Mesendoderm (in vitro differentiated cells): ENCODE measurements at regions not wholly inside any gene's neighbourhood (a gene's known extent, or its start where the extent isn't known, plus 50 kb on each side); places are given as distances from the start of the nearest gene placed in this dataset.
A peak's percentile ranks its signal among the peaks of the same experiment; 100 is the strongest.

Experiments used
- DNase-seq: peaks from one replicate; pipeline ENCODE4 v3.0.0; 2013
- H2AK5ac ChIP-seq: 2 replicates; pipeline ENCODE4 v1.6.1; 2013; ENCODE audit warnings: low read length, inconsistent platforms
- H2BK120ac ChIP-seq: 2 replicates; pipeline ENCODE4 v1.6.1; 2013; ENCODE audit warnings: low read depth, mild to moderate bottlenecking, low read length, moderate library complexity, mixed read lengths
- H2BK15ac ChIP-seq: replicated peaks from 2 replicates; pipeline ENCODE4 v1.6.1; 2013; ENCODE audit warnings: low read depth, mild to moderate bottlenecking, moderate library complexity
- H2BK5ac ChIP-seq: 2 replicates; pipeline ENCODE4 v1.6.1; 2013; ENCODE audit warnings: low read length, inconsistent platforms
- H3K18ac ChIP-seq: 2 replicates; pipeline ENCODE4 v1.6.1; 2013; ENCODE audit warnings: mild to moderate bottlenecking, low read length, mixed read lengths
- H3K23ac ChIP-seq: one replicate; pipeline ENCODE4 v1.6.1; 2013; ENCODE audit warnings: low read length
- H3K27ac ChIP-seq: 2 replicates; pipeline ENCODE4 v1.5.1; 2013; ENCODE audit warnings: low read depth, mild to moderate bottlenecking, inconsistent platforms, low read length, moderate library complexity
- H3K27me3 ChIP-seq: 2 replicates; pipeline ENCODE4 v1.6.1; 2013; ENCODE audit warnings: low read length, control low read depth, mild to moderate bottlenecking, inconsistent platforms; ENCODE audit not compliant: insufficient read depth, poor library complexity
- H3K36me3 ChIP-seq: 2 replicates; pipeline ENCODE4 v1.6.1; 2013; ENCODE audit warnings: low read length, inconsistent platforms; ENCODE audit not compliant: control insufficient read depth, insufficient read depth
- H3K4ac ChIP-seq: one replicate; pipeline ENCODE4 v1.6.1; 2013; ENCODE audit warnings: low read depth, mild to moderate bottlenecking, low read length, moderate library complexity
- H3K4me1 ChIP-seq: 2 replicates; pipeline ENCODE4 v1.6.1; 2013; ENCODE audit warnings: low read depth, low read length, inconsistent platforms; ENCODE audit not compliant: control insufficient read depth
- H3K4me2 ChIP-seq: 2 replicates; pipeline ENCODE4 v1.6.1; 2013; ENCODE audit warnings: low read length
- H3K4me3 ChIP-seq: 2 replicates; pipeline ENCODE4 v1.5.1; 2013; ENCODE audit warnings: mild to moderate bottlenecking, low read length
- H3K56ac ChIP-seq: one replicate; pipeline ENCODE4 v1.6.1; 2013; ENCODE audit warnings: low read length
- H3K79me1 ChIP-seq: 2 replicates; pipeline ENCODE4 v1.6.1; 2013; ENCODE audit warnings: low read length, inconsistent platforms
- H3K79me2 ChIP-seq: 2 replicates; pipeline ENCODE4 v1.6.1; 2013; ENCODE audit warnings: mild to moderate bottlenecking, low read length; ENCODE audit not compliant: control insufficient read depth, insufficient read depth
- H3K9ac ChIP-seq: 2 replicates; pipeline ENCODE4 v1.6.1; 2013; ENCODE audit warnings: low read length, inconsistent platforms
- H4K5ac ChIP-seq: one replicate; pipeline ENCODE4 v1.6.1; 2013; ENCODE audit warnings: low read length
- H4K8ac ChIP-seq: one replicate; pipeline ENCODE4 v1.6.1; 2013; ENCODE audit warnings: low read depth, mild to moderate bottlenecking, control low read depth, low read length, moderate library complexity
- WGBS: extraction: QIAGEN DNeasy Blood & Tissue Kit; methylation state at CpG from one replicate; pipeline ENCODE4 v1.1.7; 2013; ENCODE audit warnings: low lambda C conversion rate, missing lambda C conversion rate; ENCODE audit not compliant: insufficient coverage; ENCODE audit errors: extremely low coverage; 5-methylcytosine and 5-hydroxymethylcytosine counted together

DNA sequence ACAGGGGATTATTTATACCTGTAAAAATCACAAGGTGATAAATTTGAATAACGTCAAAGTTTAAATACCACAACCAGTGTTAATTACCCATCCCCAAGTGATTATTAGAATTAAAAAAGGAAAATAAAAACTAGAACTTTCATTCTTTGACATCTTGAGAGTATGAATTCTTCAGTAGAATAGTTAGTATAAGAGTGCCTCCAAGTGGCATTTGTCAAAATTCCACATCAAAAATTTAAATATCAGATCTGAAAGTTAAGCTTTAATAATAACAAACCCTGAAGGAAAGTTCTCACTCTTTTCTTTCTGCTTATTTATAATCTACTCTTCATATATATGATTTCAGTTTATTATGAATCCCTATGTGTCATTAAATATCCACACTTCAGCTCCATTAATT lies 273.7 kb upstream of the KYNU start:
- H4K5ac ChIP-seq: no peak overlapping the region
- DNase-seq: no peak
- no peak overlapping the region for H2AK5ac ChIP-seq
- H3K18ac ChIP-seq: no peak overlapping the region
- no peak overlapping the region for H3K23ac ChIP-seq
- no peak overlapping the region for H2BK120ac ChIP-seq
- H3K4me3 ChIP-seq: no peak overlapping the region
- no peak overlapping the region for H4K8ac ChIP-seq
- no peak overlapping the region for H3K27ac ChIP-seq
- H3K79me1 ChIP-seq: no peaks in the 10 kb centered on the region
- no CpG with 5 or more reads among the region's 1 CpG for WGBS
- no peak overlapping the region for H2BK15ac ChIP-seq
- no peaks in the 10 kb centered on the region for H3K36me3 ChIP-seq
- no peaks in the 10 kb centered on the region for H3K27me3 ChIP-seq
- no peak overlapping the region for H3K56ac ChIP-seq
- no peak overlapping the region for H3K9ac ChIP-seq
- no peak overlapping the region for H3K4me2 ChIP-seq
- H3K4me1 ChIP-seq: no peaks in the 10 kb centered on the region
- H2BK5ac ChIP-seq: no peak overlapping the region
- H3K79me2 ChIP-seq: no peaks in the 10 kb centered on the region
- no peak overlapping the region for H3K4ac ChIP-seq

DNA sequence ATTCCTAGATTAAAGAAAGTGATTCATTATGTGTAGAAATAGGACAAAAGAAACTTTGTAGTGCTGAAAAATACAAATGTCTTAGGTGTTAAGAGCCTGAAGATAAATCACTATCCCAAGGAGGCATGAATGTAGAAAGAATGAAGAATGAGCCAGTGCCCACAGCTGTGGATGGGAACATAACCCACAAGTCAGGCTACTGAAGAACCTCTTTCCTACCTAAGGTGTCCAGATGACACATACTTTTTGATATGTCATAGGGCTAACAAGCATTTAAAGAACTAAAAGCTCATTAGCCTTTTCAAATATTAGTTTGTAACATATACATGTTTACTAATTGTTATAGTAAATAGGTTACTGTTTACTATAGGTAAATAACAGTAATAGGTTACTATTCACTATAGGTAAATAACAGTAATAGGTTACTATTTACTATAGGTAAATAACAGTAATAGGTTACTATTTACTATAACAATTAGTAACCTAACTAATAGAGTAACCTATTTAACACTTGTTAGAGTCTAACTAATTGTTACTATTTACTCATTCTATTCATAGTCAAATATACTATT lies 275.0 kb upstream of the KYNU start:
- Histone ChIP-seq H4K5ac (no peak overlapping the region), H3K56ac (no peak overlapping the region), H2AK5ac (no peak overlapping the region), H3K4me2 (no peak overlapping the region), H2BK15ac (no peak overlapping the region), H4K8ac (no peak overlapping the region), H2BK120ac (no peak overlapping the region), H3K9ac (no peak overlapping the region), H3K79me2 (no peaks in the 10 kb centered on the region), H3K18ac (no peak overlapping the region), H2BK5ac (no peak overlapping the region), H3K79me1 (no peaks in the 10 kb centered on the region), H3K4ac (no peak overlapping the region), H3K27me3 (no peaks in the 10 kb centered on the region), H3K36me3 (no peaks in the 10 kb centered on the region), H3K27ac (no peak overlapping the region), H3K4me3 (no peak overlapping the region), H3K4me1 (no peaks in the 10 kb centered on the region), H3K23ac (no peak overlapping the region)
- DNase-seq: no peak

DNA sequence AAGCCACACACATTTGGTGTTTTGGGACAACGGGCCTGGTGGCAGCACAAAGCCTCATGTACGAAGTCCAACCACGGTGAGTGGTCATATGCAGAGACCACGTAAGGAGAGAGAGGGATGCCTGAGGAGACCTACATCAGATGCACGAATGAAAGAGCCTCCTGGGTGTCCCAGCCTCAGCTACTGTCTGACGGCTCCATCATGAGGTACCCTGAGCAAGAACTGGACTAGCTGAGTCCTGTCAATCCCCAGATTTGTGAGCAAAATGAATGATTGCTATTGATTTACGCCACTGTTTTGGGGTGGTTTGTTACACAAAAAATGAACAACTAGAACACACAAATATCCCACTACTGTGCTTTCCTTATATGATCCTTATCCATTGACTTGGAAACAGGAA lies 275.7 kb upstream of the KYNU start:
- Histone ChIP-seq H2BK5ac (no peak overlapping the region), H4K5ac (no peak overlapping the region), H4K8ac (no peak overlapping the region), H3K27me3 (no peaks in the 10 kb centered on the region), H3K4me3 (no peak overlapping the region), H3K18ac (no peak overlapping the region), H3K79me1 (no peaks in the 10 kb centered on the region), H2AK5ac (no peak overlapping the region), H3K9ac (no peak overlapping the region), H3K4ac (no peak overlapping the region), H3K23ac (no peak overlapping the region), H3K79me2 (no peaks in the 10 kb centered on the region), H3K27ac (no peak overlapping the region), H3K4me2 (no peak overlapping the region), H2BK120ac (no peak overlapping the region), H3K36me3 (no peaks in the 10 kb centered on the region), H3K4me1 (no peaks in the 10 kb centered on the region), H2BK15ac (no peak overlapping the region), H3K56ac (no peak overlapping the region)
- WGBS: no CpG with 5 or more reads among the region's 7 CpGs
- no peak for DNase-seq

- Histone ChIP-seq H2BK15ac (no peak overlapping the region), H3K79me2 (no peaks in the 10 kb centered on the region), H3K18ac (no peak overlapping the region), H3K79me1 (no peaks in the 10 kb centered on the region), H3K27ac (no peak overlapping the region), H3K4me3 (no peak overlapping the region), H3K9ac (no peak overlapping the region), H3K27me3 (no peaks in the 10 kb centered on the region), H3K4ac (no peak overlapping the region), H3K23ac (no peak overlapping the region), H3K4me2 (no peak overlapping the region), H2BK120ac (no peak overlapping the region), H3K36me3 (no peaks in the 10 kb centered on the region), H4K8ac (no peak overlapping the region), H2AK5ac (no peak overlapping the region), H2BK5ac (no peak overlapping the region), H3K4me1 (no peaks in the 10 kb centered on the region), H3K56ac (no peak overlapping the region), H4K5ac (no peak overlapping the region)
- no peak for DNase-seq
Observed at GRCh38 chr2:142599504-142599903, 278.0 kb upstream of the KYNU start.

DNA sequence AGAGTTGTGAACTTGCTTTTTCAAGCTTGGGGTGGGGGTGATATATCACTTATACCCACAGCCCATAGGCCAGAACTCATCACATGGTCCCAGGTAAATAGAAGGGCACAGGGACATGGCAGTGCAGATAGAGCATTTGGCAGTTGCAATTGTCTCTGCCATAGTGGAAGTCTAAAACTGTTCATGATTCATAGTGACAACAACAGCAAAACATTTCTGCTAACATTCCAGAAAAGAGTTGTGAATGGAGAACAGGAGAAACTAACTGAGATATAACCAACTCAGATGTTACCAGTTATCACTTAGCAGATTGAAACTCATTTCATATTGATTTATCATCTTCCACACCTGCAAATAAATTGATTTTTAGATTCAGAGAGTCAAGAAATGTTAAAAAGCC lies 278.6 kb upstream of the KYNU start:
- Histone ChIP-seq H3K23ac (no peak overlapping the region), H2BK15ac (no peak overlapping the region), H3K79me2 (no peaks in the 10 kb centered on the region), H3K9ac (no peak overlapping the region), H3K27me3 (no peaks in the 10 kb centered on the region), H2BK120ac (no peak overlapping the region), H3K4me2 (no peak overlapping the region), H3K27ac (no peak overlapping the region), H3K18ac (no peak overlapping the region), H2BK5ac (no peak overlapping the region), H3K79me1 (no peaks in the 10 kb centered on the region), H3K4ac (no peak overlapping the region), H4K8ac (no peak overlapping the region), H4K5ac (no peak overlapping the region), H3K56ac (no peak overlapping the region), H2AK5ac (no peak overlapping the region), H3K4me1 (no peaks in the 10 kb centered on the region), H3K4me3 (no peak overlapping the region), H3K36me3 (no peaks in the 10 kb centered on the region)
- DNase-seq: peak; percentile 11

DNA sequence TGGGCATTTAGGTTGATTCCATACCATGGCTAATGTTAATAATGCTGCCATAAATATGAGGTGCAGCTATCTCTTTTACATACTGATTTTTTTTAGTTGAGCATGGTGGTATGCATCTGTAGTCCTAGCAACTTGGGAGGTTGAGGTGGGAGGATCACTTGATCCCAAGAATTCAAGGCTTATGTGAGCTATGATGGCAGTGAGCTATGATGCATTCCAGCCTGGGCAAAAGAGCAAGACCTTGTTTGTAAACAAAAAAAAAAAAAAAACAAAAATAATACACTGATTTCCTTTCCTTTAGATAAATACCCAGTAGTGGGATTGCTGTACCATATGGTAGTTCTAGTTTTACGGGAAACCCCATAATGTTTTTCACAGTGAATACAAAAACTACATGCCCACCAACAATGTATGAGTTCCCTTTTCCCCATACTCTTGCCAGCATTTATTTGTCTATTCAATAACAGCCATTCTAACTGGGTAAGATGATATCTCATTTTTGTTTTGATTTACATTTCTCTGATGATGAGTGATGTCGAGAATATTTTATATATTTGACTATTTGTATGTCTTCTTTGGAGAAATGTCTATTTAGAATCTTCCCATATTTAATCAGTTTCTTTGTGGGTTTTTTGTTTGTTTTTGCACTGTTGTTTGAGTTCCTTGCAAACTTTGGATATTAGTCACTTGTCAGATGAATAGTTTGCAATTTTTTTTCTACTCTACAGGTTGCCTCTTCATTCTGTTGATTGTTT lies 281.0 kb upstream of the KYNU start:
- no peak overlapping the region for H3K4me2 ChIP-seq
- H3K9ac ChIP-seq: no peak overlapping the region
- no peak overlapping the region for H4K8ac ChIP-seq
- no peak overlapping the region for H3K23ac ChIP-seq
- H3K36me3 ChIP-seq: no peaks in the 10 kb centered on the region
- no peak overlapping the region for H3K18ac ChIP-seq
- WGBS: no CpG with 5 or more reads among the region's 2 CpGs
- H3K4ac ChIP-seq: no peak overlapping the region
- no peaks in the 10 kb centered on the region for H3K79me1 ChIP-seq
- H3K56ac ChIP-seq: no peak overlapping the region
- no peak overlapping the region for H2BK5ac ChIP-seq
- H3K27me3 ChIP-seq: no peaks in the 10 kb centered on the region
- no peak overlapping the region for H3K4me3 ChIP-seq
- no peaks in the 10 kb centered on the region for H3K4me1 ChIP-seq
- no peak overlapping the region for H4K5ac ChIP-seq
- no peak overlapping the region for H3K27ac ChIP-seq
- no peak overlapping the region for H2BK15ac ChIP-seq
- H3K79me2 ChIP-seq: no peaks in the 10 kb centered on the region
- no peak overlapping the region for H2AK5ac ChIP-seq
- no peak for DNase-seq
- H2BK120ac ChIP-seq: no peak overlapping the region
